NB4 (cell line): ENCODE measurements at regions not wholly inside any gene's neighbourhood (a gene's known extent, or its start where the extent isn't known, plus 50 kb on each side); places are given as distances from the start of the nearest gene placed in this dataset.

Experiments
- DNase-seq: peaks from one replicate; pipeline ENCODE4 v3.0.0; 2010; ENCODE audit warnings: low read depth
- H3K4me3 ChIP-seq: one replicate; pipeline ENCODE4 v1.5.1; 2011; ENCODE audit warnings: mild to moderate bottlenecking, low read depth, low read length, moderate library complexity
- MAX ChIP-seq: IDR thresholded peaks from 2 replicates; pipeline ENCODE4 v1.6.1; 2011; ENCODE audit warnings: low read depth, low read length
- MYC ChIP-seq: IDR thresholded peaks from 2 replicates; pipeline ENCODE4 v1.6.1; 2011; ENCODE audit warnings: low read depth, low read length
- POLR2A ChIP-seq: IDR thresholded peaks from 2 replicates; pipeline ENCODE4 v1.6.1; 2011; ENCODE audit warnings: mild to moderate bottlenecking; ENCODE audit not compliant: insufficient read length; ENCODE audit errors: extremely low read depth
- TF ChIP-seq, protein P1 (sequence below): IDR thresholded peaks from one replicate; pipeline ENCODE4 v1.5.1; 2012; ENCODE audit warnings: low read depth, low read length

- no peak for DNase-seq
These were observed 206.6 kb downstream of the PALM2AKAP2 start for GRCh38 chr9:109986521-109986991.

GRCh38 chr9:109989296-109989695 lies 209.3 kb downstream of the PALM2AKAP2 start:
- no peak overlapping the region for H3K4me3 ChIP-seq
- DNase-seq = no peak
- TF ChIP-seq, protein P1, sequence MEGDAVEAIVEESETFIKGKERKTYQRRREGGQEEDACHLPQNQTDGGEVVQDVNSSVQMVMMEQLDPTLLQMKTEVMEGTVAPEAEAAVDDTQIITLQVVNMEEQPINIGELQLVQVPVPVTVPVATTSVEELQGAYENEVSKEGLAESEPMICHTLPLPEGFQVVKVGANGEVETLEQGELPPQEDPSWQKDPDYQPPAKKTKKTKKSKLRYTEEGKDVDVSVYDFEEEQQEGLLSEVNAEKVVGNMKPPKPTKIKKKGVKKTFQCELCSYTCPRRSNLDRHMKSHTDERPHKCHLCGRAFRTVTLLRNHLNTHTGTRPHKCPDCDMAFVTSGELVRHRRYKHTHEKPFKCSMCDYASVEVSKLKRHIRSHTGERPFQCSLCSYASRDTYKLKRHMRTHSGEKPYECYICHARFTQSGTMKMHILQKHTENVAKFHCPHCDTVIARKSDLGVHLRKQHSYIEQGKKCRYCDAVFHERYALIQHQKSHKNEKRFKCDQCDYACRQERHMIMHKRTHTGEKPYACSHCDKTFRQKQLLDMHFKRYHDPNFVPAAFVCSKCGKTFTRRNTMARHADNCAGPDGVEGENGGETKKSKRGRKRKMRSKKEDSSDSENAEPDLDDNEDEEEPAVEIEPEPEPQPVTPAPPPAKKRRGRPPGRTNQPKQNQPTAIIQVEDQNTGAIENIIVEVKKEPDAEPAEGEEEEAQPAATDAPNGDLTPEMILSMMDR = no peak
- no peak for TF ChIP-seq MAX
- no peak for TF ChIP-seq MYC
- no peak for TF ChIP-seq POLR2A

More at GRCh38 chr9:109986521-109986991, 206.6 kb downstream of the PALM2AKAP2 start:
- no peak overlapping the region for H3K4me3 ChIP-seq
- TF ChIP-seq MAX = no peak
- TF ChIP-seq, protein P1 = no peak
- TF ChIP-seq MYC = no peak
- no peak for TF ChIP-seq POLR2A

- TF ChIP-seq MAX (no peak), MYC (no peak), POLR2A (no peak)
- no peak for DNase-seq
- no peak overlapping the region for H3K4me3 ChIP-seq
These were observed 210.5 kb downstream of the PALM2AKAP2 start for GRCh38 chr9:109990541-109990940.

DNA sequence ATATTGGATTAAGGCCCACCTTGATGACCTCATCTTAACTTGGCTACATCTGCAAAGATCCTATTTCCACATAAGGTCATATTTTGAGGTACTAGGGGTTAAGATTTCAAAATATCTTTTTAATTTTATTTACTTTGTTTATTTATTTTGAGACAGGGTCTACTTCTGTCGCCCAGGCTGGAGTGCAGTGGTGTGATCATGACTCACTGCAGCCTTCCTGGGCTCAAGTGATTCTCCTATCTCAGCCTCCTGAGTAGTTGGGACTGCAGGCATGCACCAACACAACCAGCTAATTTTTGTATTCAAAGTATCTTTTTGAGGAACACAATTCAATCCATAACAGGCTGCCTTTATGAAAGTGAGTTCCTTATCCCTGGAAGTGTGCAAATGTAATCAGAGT lies 212.3 kb downstream of the PALM2AKAP2 start:
- no peak overlapping the region for H3K4me3 ChIP-seq
- TF ChIP-seq, protein P1 = no peak
- TF ChIP-seq POLR2A = no peak
- TF ChIP-seq MAX = no peak
- TF ChIP-seq MYC = no peak
- no peak for DNase-seq

GRCh38 chr9:109993250-109993978 lies 213.4 kb downstream of the PALM2AKAP2 start:
- no peak overlapping the region for H3K4me3 ChIP-seq
- TF ChIP-seq MAX (no peak), POLR2A (no peak), MYC (no peak)
- TF ChIP-seq, protein P1 = no peak
- no peak for DNase-seq

DNA sequence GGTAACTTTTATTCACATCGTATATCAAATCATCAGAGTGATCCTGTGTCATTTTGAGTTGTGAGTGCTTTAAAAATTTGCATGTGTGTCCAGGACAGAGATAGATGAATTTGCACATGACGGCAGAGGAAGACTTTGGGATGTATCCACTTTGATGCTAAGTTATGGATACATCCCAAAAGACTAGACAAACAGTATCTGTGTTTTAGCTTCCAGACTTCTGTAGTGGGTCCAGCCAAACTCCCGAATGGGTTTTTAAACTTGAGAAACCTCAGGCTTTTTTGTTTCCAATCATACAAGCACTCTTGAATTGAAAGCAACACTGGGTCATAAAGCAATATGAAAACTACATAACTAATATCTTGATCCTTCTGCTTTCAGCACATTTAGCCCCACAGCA lies 213.8 kb downstream of the C9orf152 start:
- no peak for DNase-seq
- TF ChIP-seq MAX (no peak), MYC (no peak), POLR2A (no peak)
- TF ChIP-seq, protein P1 = no peak
- no peak overlapping the region for H3K4me3 ChIP-seq
